B cell (primary cell): ENCODE measurements at regions not wholly inside any gene's neighbourhood (a gene's known extent, or its start where the extent isn't known, plus 50 kb on each side); places are given as distances from the start of the nearest gene placed in this dataset.

Experiments
- ATAC-seq: fragments of 200-7000 bp; cut with Tn5 transposase; one replicate; pipeline ENCODE4 v1.10.0; 2021; ENCODE audit warnings: low read depth, mild to moderate bottlenecking, moderate number of reproducible peaks, moderate library complexity
- CTCF ChIA-PET: fragments of 350-600 bp; sonication (Branson Sonifier 250); formaldehyde crosslinking; loops from one replicate; lab custom pipeline; 2021; ENCODE audit warnings: antibody characterized with exemption, inconsistent platforms; lab: Charles Lee
- POLR2A ChIA-PET: fragments of 350-600 bp; sonication (Branson Sonifier 250); formaldehyde crosslinking; loops from one replicate; lab custom pipeline; 2021; ENCODE audit warnings: antibody characterized with exemption; lab: Charles Lee
- DNase-seq: peaks from one replicate; pipeline ENCODE4 v3.0.0; 2013
- H2AFZ ChIP-seq: 2 replicates; pipeline ENCODE4 v1.6.1; 2012; ENCODE audit warnings: mild to moderate bottlenecking, low read depth, low read length; ENCODE audit not compliant: insufficient read depth, poor library complexity, severe bottlenecking
- H3K27ac ChIP-seq, 2 donors: 1 replicate in 1 of 2; 2 replicates in 1 of 2; pipeline ENCODE4 v1.5.1; 2012 to 2013; ENCODE audit warnings: low read length in 2 of 2, mild to moderate bottlenecking in 2 of 2, moderate library complexity in 1 of 2
- H3K27me3 ChIP-seq, 4 experiments: fragments of 200-600 bp in 1 of 4; sonication (generic) in 1 of 4; replicated peaks in 1 of 4; 1 replicate in 2 of 4; 2 replicates in 2 of 4; pipeline versions ENCODE4 v1.6.1 to v1.7.0; 2013 to 2016; ENCODE audit warnings: low read length in 3 of 4, mild to moderate bottlenecking in 2 of 4, mixed read lengths in 1 of 4, moderate library complexity in 1 of 4; ENCODE audit not compliant: insufficient read depth in 4 of 4, control insufficient read depth in 3 of 4; ENCODE audit errors: control extremely low read depth in 1 of 4
- H3K36me3 ChIP-seq, 2 experiments: replicated peaks in 1 of 2; 1 replicate in 1 of 2; 2 replicates in 1 of 2; pipeline versions ENCODE4 v1.6.1 to v1.7.1; 2013; ENCODE audit warnings: low read length in 1 of 2; ENCODE audit not compliant: insufficient read depth in 2 of 2, control insufficient read depth in 1 of 2; ENCODE audit errors: control extremely low read depth in 1 of 2, extremely low read depth in 1 of 2
- H3K4me1 ChIP-seq, 2 donors: fragments of 200-600 bp in 1 of 2; sonication (generic) in 1 of 2; 1 replicate in 1 of 2; 2 replicates in 1 of 2; pipeline versions ENCODE4 v1.5.1 to v1.6.1; 2013 to 2017; ENCODE audit warnings: low read length in 2 of 2; ENCODE audit not compliant: control insufficient read depth in 2 of 2, insufficient read depth in 2 of 2
- H3K4me2 ChIP-seq: replicated peaks from 2 replicates; pipeline ENCODE3; 2012; ENCODE audit warnings: mild to moderate bottlenecking, low read depth, low read length; ENCODE audit not compliant: poor library complexity, severe bottlenecking
- H3K4me3 ChIP-seq, 5 experiments: fragments of 200-600 bp in 1 of 5; sonication (generic) in 1 of 5; 1 replicate in 3 of 5; 2 replicates in 2 of 5; pipeline versions ENCODE4 v1.5.1 to v1.7.0; 2011 to 2016; ENCODE audit warnings: low read length in 4 of 5, mild to moderate bottlenecking in 4 of 5, low read depth in 2 of 5, control low read depth in 1 of 5, moderate library complexity in 1 of 5; ENCODE audit not compliant: insufficient read depth in 1 of 5; ENCODE audit errors: control extremely low read depth in 1 of 5, extremely low read depth in 1 of 5
- H3K79me2 ChIP-seq: fragments of 200-600 bp; sonication (generic); one replicate; pipeline ENCODE4 v1.6.0; 2016; ENCODE audit warnings: low read length; ENCODE audit not compliant: control insufficient read depth, insufficient read depth
- H3K9ac ChIP-seq: fragments of 200-600 bp; sonication (generic); 2 replicates; pipeline ENCODE4 v1.6.1; 2017; ENCODE audit warnings: mild to moderate bottlenecking, low read length, moderate library complexity
- H3K9me3 ChIP-seq, 3 donors: one replicate each; pipeline versions ENCODE4 v1.6.1 to v1.7.1; 2013; ENCODE audit warnings: low read length in 2 of 3; ENCODE audit not compliant: control insufficient read depth in 2 of 3, insufficient read depth in 1 of 3; ENCODE audit errors: control extremely low read depth in 1 of 3
- H4K20me1 ChIP-seq: 2 replicates; pipeline ENCODE4 v1.6.0; 2012; ENCODE audit warnings: mild to moderate bottlenecking, low read length; ENCODE audit not compliant: insufficient read depth, control insufficient read depth, poor library complexity, severe bottlenecking
- H3K27ac Mint-ChIP-seq: one replicate; pipeline ENCODE4 v1.8.0; 2021; ENCODE audit warnings: mixed read lengths
- H3K27me3 Mint-ChIP-seq: one replicate; pipeline ENCODE4 v1.8.0; 2021; ENCODE audit warnings: mixed read lengths
- H3K4me1 Mint-ChIP-seq: one replicate; pipeline ENCODE4 v1.8.0; 2021; ENCODE audit warnings: mixed read lengths
- H3K4me3 Mint-ChIP-seq: one replicate; pipeline ENCODE4 v1.8.0; 2021; ENCODE audit warnings: mixed read lengths
- H3K9me3 Mint-ChIP-seq: one replicate; pipeline ENCODE4 v1.8.0; 2022; ENCODE audit warnings: mixed read lengths; ENCODE audit not compliant: insufficient read depth
- CTCF ChIP-seq: fragments of 200-600 bp; IDR thresholded peaks from one replicate; pipeline ENCODE4 v1.8.0; 2022; ENCODE audit warnings: antibody characterized with exemption, mild to moderate bottlenecking
- EZH2 ChIP-seq: IDR thresholded peaks from 2 replicates; pipeline ENCODE4 v1.6.1; 2012; ENCODE audit warnings: borderline replicate concordance, low read depth, mild to moderate bottlenecking, moderate library complexity, low read length; ENCODE audit not compliant: insufficient read depth, poor library complexity, severe bottlenecking
- WGBS: methylation state at CpG from one replicate; pipeline ENCODE4 v1.1.5; 2013; ENCODE audit warnings: missing lambda C conversion rate; ENCODE audit not compliant: insufficient coverage; 5-methylcytosine and 5-hydroxymethylcytosine counted together
- intact Hi-C: fragments of 100-400 bp; cut with micrococcal nuclease; formaldehyde crosslinking; loops from one replicate; pipeline ENCODE4 v1.10.0; 2022

GRCh38 chr1:82145656-82146055 lies 344.9 kb downstream of the ADGRL2 start:
- no peaks in the 10 kb centered on the region for H3K9me3 Mint-ChIP-seq
- no peak for ATAC-seq
- no peaks in the 10 kb centered on the region for H4K20me1 ChIP-seq
- WGBS: no CpG with 5 or more reads among the region's 1 CpG
- H3K27me3 Mint-ChIP-seq: no peaks in the 10 kb centered on the region
- no peaks in the 10 kb centered on the region for H3K79me2 ChIP-seq
- no peaks in the 10 kb centered on the region for H3K27me3 ChIP-seq
- no peaks in the 10 kb centered on the region for H3K4me1 Mint-ChIP-seq
- no peak for DNase-seq
- H3K36me3 ChIP-seq: no peaks in the 10 kb centered on the region
- H3K4me3 Mint-ChIP-seq: no peak overlapping the region
- H3K9ac ChIP-seq: no peak overlapping the region
- H3K4me2 ChIP-seq: no peak overlapping the region
- no peak for TF ChIP-seq EZH2
- TF ChIP-seq CTCF: no peak
- H3K9me3 ChIP-seq: peaks cover 0 to 1% (median 0%) of the 10 kb centered on the region in 3 donors
- no peak overlapping the region for H3K4me3 ChIP-seq
- no peak overlapping the region for H3K27ac ChIP-seq
- ChIA-PET POLR2A (no interaction called here), CTCF (no interaction called here)
- H3K27ac Mint-ChIP-seq: no peak overlapping the region
- intact Hi-C loops: no loop called here
- no peaks in the 10 kb centered on the region for H3K4me1 ChIP-seq
- no peak overlapping the region for H2AFZ ChIP-seq

- ATAC-seq: no peak
These were observed 342.5 kb downstream of the ADGRL2 start for GRCh38 chr1:82143108-82143833.

More at GRCh38 chr1:82143108-82143833, 342.5 kb downstream of the ADGRL2 start:
- WGBS: 93% methylated on average over 2 of the region's 3 CpGs
- TF ChIP-seq CTCF (no peak), EZH2 (no peak)
- no peak for DNase-seq
- H3K4me3 ChIP-seq: no peak overlapping the region
- ChIA-PET CTCF (no interaction called here), POLR2A (no interaction called here)
- Mint-ChIP-seq H3K27me3 (no peaks in the 10 kb centered on the region), H3K4me1 (no peaks in the 10 kb centered on the region), H3K27ac (no peak overlapping the region), H3K4me3 (no peak overlapping the region), H3K9me3 (no peaks in the 10 kb centered on the region)
- no peaks in the 10 kb centered on the region for H3K36me3 ChIP-seq
- peaks cover 0 to 1% (median 0%) of the 10 kb centered on the region in 3 donors for H3K9me3 ChIP-seq
- H3K79me2 ChIP-seq: no peaks in the 10 kb centered on the region
- no peak overlapping the region for H3K4me2 ChIP-seq
- no peaks in the 10 kb centered on the region for H3K4me1 ChIP-seq
- no peaks in the 10 kb centered on the region for H3K27me3 ChIP-seq
- H4K20me1 ChIP-seq: no peaks in the 10 kb centered on the region
- intact Hi-C loops: no loop called here
- H3K9ac ChIP-seq: no peak overlapping the region
- no peak overlapping the region for H3K27ac ChIP-seq
- no peak overlapping the region for H2AFZ ChIP-seq
